HG03045 (cell line): ENCODE measurements at regions not wholly inside any gene's neighbourhood (a gene's known extent, or its start where the extent isn't known, plus 50 kb on each side); places are given as distances from the start of the nearest gene placed in this dataset.

Experiments used
- ATAC-seq: cut with Tn5 transposase; IDR thresholded peaks from one replicate; pipeline ENCODE4 v1.9.1; 2021; ENCODE audit warnings: mild to moderate bottlenecking, moderate library complexity; ENCODE audit not compliant: unreplicated experiment

DNA sequence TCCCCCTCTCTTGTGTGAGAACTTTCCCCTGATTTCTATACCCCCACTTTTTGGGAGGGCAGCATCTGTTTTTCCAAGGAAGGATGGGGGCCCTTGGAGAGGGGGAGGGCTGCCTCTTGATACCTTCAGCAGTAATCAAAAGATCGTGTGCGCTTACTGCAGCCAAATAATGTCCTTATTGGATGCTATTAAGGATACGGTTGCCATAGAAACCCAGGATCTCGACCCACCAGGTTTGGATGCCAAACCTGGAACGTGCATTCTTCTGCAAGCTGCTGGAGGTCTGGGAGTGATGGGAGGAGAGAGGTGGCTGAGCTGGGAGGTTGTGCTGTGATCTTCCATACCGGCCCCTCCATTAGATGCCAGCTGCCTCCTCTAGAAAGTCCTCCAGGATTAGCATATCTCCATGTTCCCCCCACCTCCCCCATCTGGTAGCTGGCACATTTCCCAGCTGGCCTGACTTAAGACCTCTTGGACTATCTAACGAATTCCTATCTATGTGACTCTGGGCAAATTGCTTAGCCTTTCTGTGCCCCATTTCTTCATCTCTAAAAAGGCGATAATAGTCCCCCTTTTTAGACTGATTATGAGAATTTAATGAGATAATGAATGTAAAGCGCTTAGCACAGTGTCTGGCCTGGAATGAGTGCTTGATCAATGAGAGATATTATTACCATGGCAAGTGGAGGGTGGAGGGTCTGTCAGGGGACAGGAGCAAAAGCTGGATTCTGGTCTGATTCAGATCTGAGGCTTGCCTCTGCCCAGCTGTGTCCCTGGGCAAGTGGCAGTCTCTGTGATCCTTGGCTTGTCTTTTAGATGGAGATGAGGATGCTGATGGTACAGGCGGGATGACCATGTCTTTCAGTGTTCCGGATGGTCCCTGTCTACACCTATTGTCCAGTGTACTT, 78.5 kb upstream of the PCBD1 start:
- no peak for ATAC-seq

DNA sequence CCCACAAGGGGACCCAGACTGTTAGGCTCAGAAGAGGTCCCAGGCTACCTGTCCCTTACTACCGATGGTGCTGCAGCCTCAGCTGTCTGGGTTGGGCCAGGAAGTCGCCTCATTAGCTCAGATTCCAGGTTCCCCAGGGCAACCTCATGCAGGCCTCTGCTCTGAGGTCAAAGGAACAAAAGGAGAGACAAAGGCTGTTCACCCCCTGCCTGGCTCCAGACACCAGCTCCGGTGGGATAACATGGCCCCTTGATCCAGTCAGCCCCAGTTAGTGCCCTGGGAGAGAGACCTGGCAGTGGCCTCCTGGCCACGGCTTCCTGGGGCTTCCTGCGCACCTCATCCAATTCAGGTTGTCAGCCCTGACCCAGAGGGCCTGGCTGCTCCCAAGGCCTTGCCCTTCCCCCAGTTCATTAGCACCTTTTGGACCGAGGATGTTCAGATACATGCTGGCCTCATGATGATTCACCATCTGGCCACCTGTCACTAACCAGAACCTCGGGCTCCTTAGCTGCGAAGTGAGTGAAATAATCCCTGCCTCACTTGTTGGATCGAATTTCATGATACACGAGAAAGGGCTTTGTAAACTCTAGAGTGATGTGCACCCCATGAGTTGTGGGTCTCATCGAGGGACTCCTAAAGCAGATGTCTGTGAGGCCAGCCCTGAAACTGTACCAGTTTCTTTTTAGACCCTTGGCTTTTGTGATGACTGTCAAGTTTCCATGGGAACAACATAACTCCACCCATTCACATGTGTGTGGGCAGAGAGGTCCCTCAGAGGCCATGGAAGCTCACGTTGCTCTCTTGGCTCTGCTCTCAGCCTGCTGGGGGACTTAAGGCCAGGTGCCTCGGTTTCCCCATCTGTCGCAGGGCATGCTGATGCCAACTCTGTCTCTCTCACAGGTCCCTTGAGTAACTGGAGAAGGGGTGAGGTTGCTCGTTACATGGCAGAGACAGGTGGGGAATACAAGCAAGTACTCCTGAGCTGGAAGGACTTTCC, 79.5 kb upstream of the PCBD1 start:
- ATAC-seq: peak; percentile 56

DNA sequence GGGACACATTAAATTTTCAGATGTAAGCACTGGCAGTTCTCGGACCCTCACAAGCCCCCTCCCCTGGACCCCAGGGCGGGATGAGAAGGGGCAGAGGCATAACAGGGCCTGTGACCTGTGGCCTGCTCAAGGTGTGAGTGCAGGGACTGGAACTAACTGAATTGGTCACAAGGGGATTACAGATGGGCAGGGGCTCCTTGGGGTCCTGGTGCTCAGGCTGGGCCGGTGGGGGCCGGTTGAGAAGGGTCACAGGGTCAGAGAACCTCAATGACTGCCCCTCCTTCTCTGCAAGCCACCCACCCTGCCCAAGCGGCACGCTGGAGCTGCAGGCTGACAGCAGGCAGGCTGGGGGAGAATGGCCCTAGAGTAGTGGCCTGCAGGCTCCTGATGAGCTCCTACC, 80.8 kb upstream of the PCBD1 start:
- ATAC-seq: no peak

- no peak for ATAC-seq
Observed at GRCh38 chr10:70970830-70971229, 82.5 kb upstream of the PCBD1 start.

- no peak for ATAC-seq
Observed at GRCh38 chr10:70973275-70973674, 84.9 kb upstream of the PCBD1 start.

DNA sequence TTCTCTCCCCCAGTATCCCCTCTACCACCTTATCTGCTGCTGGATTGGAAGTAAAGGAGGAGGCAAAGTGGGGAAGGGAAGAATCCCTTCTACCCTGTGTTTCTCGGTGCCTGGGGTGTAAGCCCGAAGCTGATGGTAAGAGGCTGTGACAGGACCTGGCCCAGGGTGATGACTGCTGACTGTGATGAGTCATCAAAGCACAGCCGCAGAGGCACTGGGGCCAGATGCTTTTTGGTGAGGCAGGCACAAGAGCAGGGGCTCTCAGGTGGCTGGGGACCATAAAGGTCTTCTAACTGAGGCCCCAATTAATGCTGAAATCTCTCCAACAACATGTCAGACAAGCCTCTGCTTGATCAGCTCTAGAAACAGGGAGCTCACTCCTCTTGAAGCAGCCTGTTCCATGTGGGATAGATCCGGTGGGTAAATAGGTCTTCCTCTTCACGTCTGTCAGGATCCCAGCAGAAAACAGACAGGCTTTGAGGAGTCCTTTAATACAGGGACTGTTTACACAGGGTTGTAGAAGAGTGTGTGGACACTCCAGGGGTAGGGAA, 86.1 kb upstream of the PCBD1 start:
- ATAC-seq: no peak

DNA sequence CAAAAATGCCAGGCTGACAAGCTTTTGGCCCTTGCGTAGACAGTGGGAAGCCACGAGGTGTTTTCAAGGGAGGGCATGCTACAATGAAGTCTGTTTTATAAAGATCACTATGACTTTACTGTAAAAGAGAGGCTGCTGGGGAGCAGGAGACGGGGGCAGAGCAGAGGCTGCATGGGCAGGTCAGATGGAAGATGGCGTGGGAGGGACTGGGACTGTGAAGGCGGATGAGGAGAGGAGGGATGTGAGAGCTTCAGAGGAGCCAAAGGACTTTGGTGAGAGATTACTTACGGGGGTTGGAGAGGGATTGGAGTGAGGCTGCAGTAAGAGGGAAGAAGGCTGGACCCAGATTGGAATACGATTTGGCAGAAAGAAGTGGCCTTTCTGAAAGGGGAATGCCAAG, 86.6 kb upstream of the PCBD1 start:
- ATAC-seq: no peak

- ATAC-seq: no peak
Observed at GRCh38 chr10:70976063-70976695, 87.8 kb upstream of the PCBD1 start.

- ATAC-seq: no peak
Observed at GRCh38 chr10:70977625-70978024, 89.3 kb upstream of the PCBD1 start.

DNA sequence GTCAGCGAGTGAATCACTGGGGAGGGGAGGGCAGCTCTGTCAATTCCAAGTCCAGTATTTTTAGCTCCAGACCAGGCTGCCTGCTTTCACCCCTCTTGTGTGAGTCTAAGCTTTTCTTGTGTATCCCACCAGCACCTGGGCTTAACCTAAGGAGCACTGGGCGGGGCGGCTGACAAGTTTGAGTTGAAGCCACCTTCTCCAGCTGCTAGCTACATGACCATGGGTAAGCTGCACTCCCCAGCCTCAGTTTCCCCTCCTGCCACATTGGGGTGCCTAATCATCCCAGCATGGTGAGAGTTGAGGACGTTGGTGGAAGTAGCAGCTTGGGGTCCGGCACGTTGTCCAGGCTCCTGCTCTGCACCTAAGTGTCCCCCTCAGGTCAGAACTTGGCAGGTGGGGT, 89.8 kb upstream of the PCBD1 start:
- no peak for ATAC-seq

DNA sequence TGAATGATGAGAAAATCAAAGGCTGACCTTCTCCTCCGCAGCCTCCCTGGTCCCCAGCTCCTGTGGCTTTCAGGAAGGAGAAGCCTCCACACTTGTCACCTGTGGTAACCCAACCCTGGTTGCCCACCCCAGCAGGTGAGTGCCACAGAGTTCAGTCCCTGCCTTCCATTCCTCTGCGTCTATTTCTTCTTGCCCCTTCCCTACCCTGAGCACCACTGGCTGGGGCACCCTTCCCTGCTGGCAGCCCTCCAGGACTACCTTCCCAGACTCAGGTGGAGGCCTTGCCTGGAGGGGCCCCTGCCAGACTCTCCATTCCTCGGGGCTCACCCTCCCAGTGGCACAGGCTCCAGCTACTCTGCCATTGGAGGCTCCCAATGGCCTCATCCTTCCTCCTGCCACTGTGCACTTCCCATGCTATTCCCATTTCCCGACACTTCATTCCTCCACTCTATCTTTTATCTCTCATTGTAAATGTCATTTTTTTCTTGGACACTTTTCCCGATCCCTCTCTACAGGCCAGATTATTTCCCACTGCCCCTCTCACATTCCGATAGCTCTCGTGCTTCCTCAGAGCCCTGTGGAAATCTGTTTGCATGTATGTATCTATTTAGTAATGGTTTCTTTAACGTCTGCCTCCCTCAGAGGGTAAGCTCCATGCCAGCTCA, 90.6 kb upstream of the PCBD1 start:
- no peak for ATAC-seq

- ATAC-seq: no peak
Observed at GRCh38 chr10:70980687-70981086, 92.3 kb upstream of the PCBD1 start.

GRCh38 chr10:70981171-70981836, 92.9 kb upstream of the PCBD1 start:
- no peak for ATAC-seq

DNA sequence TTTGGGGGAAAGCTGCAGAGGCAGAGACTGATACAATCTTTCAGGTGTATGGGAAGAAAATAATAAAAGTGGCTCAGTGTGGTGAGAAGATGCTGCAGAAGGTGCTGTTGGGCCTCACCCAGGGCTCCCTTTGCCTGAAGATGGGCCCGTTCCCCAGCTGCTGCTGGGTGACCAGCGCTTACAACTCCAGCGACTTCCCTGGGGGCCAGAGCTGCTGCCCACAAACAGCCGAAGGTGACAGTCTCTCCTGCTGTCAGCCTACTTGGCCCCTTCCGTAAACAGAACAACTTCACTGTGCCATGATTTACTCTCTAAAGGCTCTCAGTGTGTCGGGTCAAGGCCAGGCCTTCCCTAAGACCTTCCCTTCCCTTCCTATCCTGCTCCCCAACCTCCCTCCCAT, 93.6 kb upstream of the PCBD1 start:
- ATAC-seq: no peak

DNA sequence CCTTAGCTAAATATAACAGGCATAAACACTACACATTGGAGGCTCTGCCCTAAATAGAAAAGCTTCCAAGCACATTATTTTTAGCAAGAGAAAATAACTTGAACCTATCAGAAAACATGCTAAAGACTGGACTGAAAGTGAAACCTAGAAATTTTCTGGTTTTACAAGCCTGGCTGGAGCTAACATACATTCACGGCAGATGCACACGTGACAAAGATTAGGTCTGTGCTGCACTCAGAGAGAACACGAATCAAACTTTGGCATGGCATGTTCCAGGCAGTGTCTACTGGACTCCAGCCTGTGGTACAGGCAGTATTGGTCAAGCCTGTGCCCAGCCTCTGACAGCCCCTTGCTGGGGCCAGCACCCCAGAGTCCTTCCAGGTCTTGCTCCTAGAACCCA, 94.1 kb upstream of the PCBD1 start:
- ATAC-seq: peak; percentile 71

DNA sequence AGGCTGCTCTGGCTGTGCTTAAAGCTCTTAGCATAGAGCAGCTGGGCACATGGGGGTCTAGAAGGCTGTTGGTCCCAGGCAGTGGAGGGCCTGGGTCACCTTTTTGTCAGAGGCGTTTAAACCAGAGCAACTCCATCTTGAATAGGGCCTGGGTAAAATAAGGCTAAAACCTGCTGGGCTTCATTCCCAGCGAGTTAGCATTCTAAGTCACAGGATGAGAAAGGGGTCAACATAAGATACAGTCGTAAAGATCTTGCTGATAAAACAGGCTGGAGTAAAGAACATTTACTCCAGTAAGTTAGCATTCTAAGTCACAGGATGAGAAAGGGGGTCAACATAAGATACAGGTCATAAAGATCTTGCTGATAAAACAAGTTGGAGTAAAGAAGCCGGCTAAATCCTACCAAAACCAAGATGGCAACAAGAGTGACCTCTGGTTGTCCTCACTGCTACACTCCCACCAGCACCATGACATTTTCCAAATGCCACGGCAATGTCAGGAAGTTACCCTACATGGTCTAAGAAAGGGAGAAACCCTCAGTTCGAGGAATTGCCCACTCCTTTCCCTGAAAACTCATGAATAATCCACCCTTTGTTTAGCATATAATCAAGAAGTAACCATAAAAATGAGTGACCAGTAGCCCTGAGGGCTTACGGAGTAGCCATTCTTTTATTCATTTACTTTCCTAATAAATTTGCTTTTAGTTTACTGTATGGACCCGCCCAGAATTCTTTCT, 96.8 kb upstream of the PCBD1 start:
- ATAC-seq: no peak

GRCh38 chr10:70985824-70986622, 97.7 kb upstream of the PCBD1 start:
- no peak for ATAC-seq

- no peak for ATAC-seq
Observed at GRCh38 chr10:70986623-70986950, 98.2 kb upstream of the PCBD1 start.
